ENCODE measurements at regions not wholly inside any gene's neighbourhood (a gene's known extent, or its start where the extent isn't known, plus 50 kb on each side); places are given as distances from the start of the nearest gene placed in this dataset.

DNA sequence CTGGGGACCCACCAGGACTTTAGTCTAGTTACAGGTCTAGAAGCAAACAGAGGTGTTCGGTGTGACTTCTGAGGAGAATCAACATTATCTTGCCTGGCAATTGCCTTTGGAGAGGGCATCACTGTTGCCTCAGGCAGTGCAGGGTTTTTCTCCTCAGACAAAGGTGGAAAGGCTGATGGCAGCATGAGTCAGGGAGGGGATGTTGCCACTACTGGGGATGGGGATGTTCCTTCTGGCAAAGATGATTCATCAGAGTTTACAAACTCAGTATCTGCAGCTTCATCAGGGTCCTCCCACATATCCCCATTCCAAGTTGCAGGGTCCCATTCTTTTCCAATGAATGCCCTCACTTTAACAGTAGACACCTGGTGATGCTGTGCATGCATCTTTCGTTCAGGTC, 91.3 kb upstream of the GALNTL6 start:
- intact Hi-C loops (cut with DNase I; ENCODE audit: low total_unique reads): no loop called here
- Histone ChIP-seq H3K27me3 (no peaks in the 10 kb centered on the region), H3K36me3 (no peaks in the 10 kb centered on the region), H3K4me3 (no peak overlapping the region), H3K27ac (no peak overlapping the region), H3K4me1 (no peaks in the 10 kb centered on the region), H3K9me3 (no peaks in the 10 kb centered on the region)
- TF ChIP-seq, protein P1, sequence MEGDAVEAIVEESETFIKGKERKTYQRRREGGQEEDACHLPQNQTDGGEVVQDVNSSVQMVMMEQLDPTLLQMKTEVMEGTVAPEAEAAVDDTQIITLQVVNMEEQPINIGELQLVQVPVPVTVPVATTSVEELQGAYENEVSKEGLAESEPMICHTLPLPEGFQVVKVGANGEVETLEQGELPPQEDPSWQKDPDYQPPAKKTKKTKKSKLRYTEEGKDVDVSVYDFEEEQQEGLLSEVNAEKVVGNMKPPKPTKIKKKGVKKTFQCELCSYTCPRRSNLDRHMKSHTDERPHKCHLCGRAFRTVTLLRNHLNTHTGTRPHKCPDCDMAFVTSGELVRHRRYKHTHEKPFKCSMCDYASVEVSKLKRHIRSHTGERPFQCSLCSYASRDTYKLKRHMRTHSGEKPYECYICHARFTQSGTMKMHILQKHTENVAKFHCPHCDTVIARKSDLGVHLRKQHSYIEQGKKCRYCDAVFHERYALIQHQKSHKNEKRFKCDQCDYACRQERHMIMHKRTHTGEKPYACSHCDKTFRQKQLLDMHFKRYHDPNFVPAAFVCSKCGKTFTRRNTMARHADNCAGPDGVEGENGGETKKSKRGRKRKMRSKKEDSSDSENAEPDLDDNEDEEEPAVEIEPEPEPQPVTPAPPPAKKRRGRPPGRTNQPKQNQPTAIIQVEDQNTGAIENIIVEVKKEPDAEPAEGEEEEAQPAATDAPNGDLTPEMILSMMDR (IDR thresholded peaks at IDR 0.05 in 4 of 5, conservative IDR thresholded peaks at IDR 0.05 in 1 of 5): no peak
- TF ChIP-seq POLR2A (IDR thresholded peaks at IDR 0.05): no peak
- ATAC-seq (no peak), DNase-seq (no peak)
- in situ Hi-C loops (cut with MboI; ENCODE audit: low sequenced_read_pairs in 4 of 4): no loop called here

DNA sequence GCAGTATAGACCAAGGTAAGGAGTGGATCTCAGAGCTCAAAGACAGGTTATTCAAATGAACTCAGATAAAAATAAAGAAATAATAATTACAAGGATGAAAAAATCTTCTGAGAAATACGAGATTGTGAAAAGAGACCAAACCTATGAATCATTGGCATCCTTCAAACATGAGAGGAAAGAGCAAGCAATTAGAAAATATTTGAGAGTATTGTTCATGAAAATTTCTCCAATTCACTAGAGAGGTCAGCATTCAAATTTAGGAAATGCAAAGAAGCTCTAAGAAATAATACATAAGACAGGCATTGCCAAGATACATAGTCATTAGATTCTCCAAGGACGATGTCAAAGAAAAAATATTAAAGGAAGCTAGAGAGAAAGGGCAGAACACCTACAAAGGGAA, 93.5 kb upstream of the GALNTL6 start:
- no peaks in the 10 kb centered on the region for H3K4me1 ChIP-seq
- DNase-seq (no peak), ATAC-seq (no peak)
- no peaks in the 10 kb centered on the region for H3K9me3 ChIP-seq
- H3K27ac ChIP-seq: no peak overlapping the region
- intact Hi-C loops (cut with DNase I; ENCODE audit: low total_unique reads): no loop called here
- H3K4me3 ChIP-seq: no peak overlapping the region
- in situ Hi-C loops (cut with MboI; ENCODE audit: low sequenced_read_pairs in 4 of 4): no loop called here
- H3K27me3 ChIP-seq: no peaks in the 10 kb centered on the region
- no peaks in the 10 kb centered on the region for H3K36me3 ChIP-seq
- TF ChIP-seq, protein P1 (IDR thresholded peaks at IDR 0.05 in 4 of 5, conservative IDR thresholded peaks at IDR 0.05 in 1 of 5): no peak
- TF ChIP-seq POLR2A (IDR thresholded peaks at IDR 0.05): no peak

DNA sequence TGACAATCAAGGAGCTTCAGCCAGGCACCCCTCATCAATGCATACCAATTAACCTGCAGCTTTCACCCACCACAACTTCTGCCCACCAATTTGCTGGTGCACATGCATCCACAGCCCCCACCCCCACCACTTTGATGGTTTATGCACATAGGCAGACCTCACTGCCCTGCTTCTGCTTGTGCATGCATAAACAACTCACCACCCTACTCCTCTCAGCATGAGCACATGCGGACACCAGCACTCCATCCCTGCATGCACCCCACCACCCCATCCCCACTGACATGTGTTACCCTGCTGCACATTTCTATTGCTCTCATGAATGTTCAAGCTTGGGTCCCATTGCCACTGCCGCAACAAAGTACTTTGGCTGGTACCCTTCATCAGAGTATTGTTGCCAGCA, 94.5 kb upstream of the GALNTL6 start:
- no peaks in the 10 kb centered on the region for H3K9me3 ChIP-seq
- no peak overlapping the region for H3K27ac ChIP-seq
- H3K4me3 ChIP-seq: no peak overlapping the region
- no peaks in the 10 kb centered on the region for H3K4me1 ChIP-seq
- TF ChIP-seq POLR2A (IDR thresholded peaks at IDR 0.05): no peak
- TF ChIP-seq, protein P1 (IDR thresholded peaks at IDR 0.05 in 4 of 5, conservative IDR thresholded peaks at IDR 0.05 in 1 of 5): no peak
- DNase-seq: no peak
- in situ Hi-C loops (cut with MboI; ENCODE audit: low sequenced_read_pairs in 4 of 4) (no loop called here), intact Hi-C loops (cut with DNase I; ENCODE audit: low total_unique reads) (no loop called here)
- H3K27me3 ChIP-seq: no peaks in the 10 kb centered on the region
- H3K36me3 ChIP-seq: no peaks in the 10 kb centered on the region
- ATAC-seq: no peak

DNA sequence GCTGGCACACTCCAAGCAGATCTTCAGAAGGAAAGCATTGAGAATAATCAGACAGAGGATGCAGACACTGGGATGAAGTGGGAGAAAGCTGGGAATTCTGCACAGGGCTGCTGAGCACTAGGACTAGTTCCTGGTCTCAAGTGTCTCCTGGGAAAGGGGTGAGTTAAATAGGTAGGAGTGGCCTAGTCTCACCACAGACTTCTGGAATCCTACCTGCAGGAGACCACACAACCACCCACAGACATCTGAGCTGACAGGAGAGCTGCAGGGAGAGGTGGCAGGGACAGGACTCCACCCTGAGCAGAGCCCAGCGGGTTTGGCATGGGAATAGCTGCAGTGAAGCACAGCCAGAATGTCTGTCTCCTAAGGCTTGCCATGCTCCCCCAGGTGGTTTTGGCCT, 95.1 kb upstream of the GALNTL6 start:
- H3K36me3 ChIP-seq: no peaks in the 10 kb centered on the region
- intact Hi-C loops (cut with DNase I; ENCODE audit: low total_unique reads): no loop called here

More for the DNA sequence above, 95.1 kb upstream of the GALNTL6 start:
- no peak overlapping the region for H3K27ac ChIP-seq
- no peak overlapping the region for H3K4me3 ChIP-seq
- no peak for ATAC-seq
- in situ Hi-C loops (cut with MboI; ENCODE audit: low sequenced_read_pairs in 4 of 4): no loop called here
- TF ChIP-seq, protein P1 (IDR thresholded peaks at IDR 0.05 in 4 of 5, conservative IDR thresholded peaks at IDR 0.05 in 1 of 5): no peak
- TF ChIP-seq POLR2A (IDR thresholded peaks at IDR 0.05): no peak
- no peak for DNase-seq
- no peaks in the 10 kb centered on the region for H3K27me3 ChIP-seq
- H3K9me3 ChIP-seq: no peaks in the 10 kb centered on the region
- no peaks in the 10 kb centered on the region for H3K4me1 ChIP-seq

All from gastrocnemius medialis (tissue), 4 donors.